ENCODE measurements at regions not wholly inside any gene's neighbourhood (a gene's known extent, or its start where the extent isn't known, plus 50 kb on each side); places are given as distances from the start of the nearest gene placed in this dataset.

DNA sequence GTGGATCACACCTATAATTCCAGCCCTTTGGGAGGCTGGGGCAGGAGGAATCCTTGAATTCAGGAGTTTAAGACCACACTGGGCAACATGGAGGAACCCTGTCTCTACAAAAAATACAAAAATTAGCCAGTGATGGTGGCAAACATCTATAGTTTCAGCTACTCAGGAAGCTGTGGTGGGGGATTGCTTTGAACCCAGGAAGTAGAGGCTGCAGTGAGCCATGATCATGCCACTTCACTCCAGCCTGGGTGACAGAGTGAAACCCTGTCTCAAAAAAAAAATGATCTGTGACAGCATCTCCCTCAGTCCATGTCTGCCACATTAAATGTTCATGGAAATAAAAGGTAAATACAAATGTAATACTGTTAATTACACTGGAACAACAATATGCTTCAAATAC lies 121.4 kb upstream of the COL5A2 start:
- DNase-seq = no peak
- Histone ChIP-seq H3K9me3 (peaks cover 0 to 7% (median 0%) of the 10 kb centered on the region in 12 donors), H3K4me1 (no peaks in the 10 kb centered on the region), H3K27ac (no peak overlapping the region), H3K27me3 (no peaks in the 10 kb centered on the region), H3K4me3 (no peak overlapping the region), H3K36me3 (no peaks in the 10 kb centered on the region)
- TF ChIP-seq, protein P1, sequence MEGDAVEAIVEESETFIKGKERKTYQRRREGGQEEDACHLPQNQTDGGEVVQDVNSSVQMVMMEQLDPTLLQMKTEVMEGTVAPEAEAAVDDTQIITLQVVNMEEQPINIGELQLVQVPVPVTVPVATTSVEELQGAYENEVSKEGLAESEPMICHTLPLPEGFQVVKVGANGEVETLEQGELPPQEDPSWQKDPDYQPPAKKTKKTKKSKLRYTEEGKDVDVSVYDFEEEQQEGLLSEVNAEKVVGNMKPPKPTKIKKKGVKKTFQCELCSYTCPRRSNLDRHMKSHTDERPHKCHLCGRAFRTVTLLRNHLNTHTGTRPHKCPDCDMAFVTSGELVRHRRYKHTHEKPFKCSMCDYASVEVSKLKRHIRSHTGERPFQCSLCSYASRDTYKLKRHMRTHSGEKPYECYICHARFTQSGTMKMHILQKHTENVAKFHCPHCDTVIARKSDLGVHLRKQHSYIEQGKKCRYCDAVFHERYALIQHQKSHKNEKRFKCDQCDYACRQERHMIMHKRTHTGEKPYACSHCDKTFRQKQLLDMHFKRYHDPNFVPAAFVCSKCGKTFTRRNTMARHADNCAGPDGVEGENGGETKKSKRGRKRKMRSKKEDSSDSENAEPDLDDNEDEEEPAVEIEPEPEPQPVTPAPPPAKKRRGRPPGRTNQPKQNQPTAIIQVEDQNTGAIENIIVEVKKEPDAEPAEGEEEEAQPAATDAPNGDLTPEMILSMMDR (IDR thresholded peaks at IDR 0.05) = no peak
- TF ChIP-seq POLR2A (IDR thresholded peaks at IDR 0.05) = no peak
- intact Hi-C loops (cut with DNase I) = no loop called here
- no peak for ATAC-seq

DNA sequence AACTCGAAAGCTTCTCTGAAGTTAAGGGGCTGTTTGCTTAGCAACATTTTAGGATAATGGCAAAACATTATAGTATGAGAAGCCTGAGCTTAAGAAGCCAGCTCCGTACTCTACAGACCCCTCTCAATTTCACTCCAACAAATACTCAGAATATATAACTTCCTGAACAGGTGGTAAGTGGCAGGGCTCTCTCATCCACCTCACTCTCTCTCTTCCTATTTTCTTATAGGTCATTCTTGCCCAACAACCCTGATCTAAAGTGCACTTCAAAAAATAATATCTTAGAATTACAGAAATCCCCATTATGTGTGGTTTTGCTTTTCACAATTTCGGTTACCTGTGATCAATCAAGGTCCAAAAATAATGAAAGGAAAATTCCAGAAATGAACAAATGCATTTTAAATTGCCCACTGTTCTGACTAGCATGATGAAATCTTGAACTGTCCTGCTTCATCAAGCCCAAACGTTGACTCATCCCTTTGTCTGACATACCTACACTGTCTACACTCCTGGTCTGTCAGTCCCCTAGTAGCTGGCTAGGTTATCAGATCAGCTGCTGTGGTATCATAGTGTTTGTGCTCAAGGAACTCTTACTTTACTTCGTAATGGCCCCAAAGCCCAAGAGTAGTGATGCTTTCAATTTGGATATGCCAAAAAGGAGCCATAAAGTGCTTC lies 122.8 kb upstream of the COL5A2 start:
- Histone ChIP-seq H3K27ac (no peak overlapping the region), H3K4me3 (no peak overlapping the region), H3K27me3 (no peaks in the 10 kb centered on the region), H3K36me3 (no peaks in the 10 kb centered on the region), H3K4me1 (no peaks in the 10 kb centered on the region), H3K9me3 (no peaks in the 10 kb centered on the region)
- TF ChIP-seq, protein P1 (IDR thresholded peaks at IDR 0.05) = no peak
- TF ChIP-seq POLR2A (IDR thresholded peaks at IDR 0.05) = no peak
- WGBS, 4 donors = 80 to 85% (median 82%) methylated on average over 5 of the region's 5 CpGs
- ATAC-seq (no peak), DNase-seq (no peak)
- intact Hi-C loops (cut with DNase I) = no loop called here

DNA sequence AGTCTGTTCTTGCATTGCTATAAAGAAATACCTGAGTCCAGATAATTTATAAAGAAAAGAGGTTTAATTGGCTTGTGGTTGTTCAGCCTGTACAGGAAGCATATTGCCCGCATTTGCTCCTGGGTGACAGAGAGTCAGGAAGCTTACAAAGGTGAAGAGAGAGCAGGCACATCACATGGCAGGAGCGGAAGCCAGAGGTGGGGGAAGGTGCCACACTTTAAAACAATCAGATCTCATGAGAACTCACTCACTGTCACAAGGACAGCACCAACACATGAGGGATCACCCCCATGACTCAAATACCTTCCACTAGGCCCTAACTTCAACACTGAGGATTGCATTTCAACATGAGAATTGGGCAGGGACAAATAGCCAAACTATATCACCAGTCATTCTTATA lies 124.8 kb upstream of the COL5A2 start:
- Histone ChIP-seq H3K27me3 (no peaks in the 10 kb centered on the region), H3K9me3 (no peaks in the 10 kb centered on the region), H3K27ac (no peak overlapping the region), H3K4me3 (no peak overlapping the region), H3K4me1 (no peaks in the 10 kb centered on the region), H3K36me3 (no peaks in the 10 kb centered on the region)
- 76 to 84% (median 79%) methylated on average over 2 of the region's 2 CpGs for WGBS, 4 donors
- ATAC-seq (no peak), DNase-seq (no peak)
- TF ChIP-seq POLR2A (IDR thresholded peaks at IDR 0.05) = no peak
- TF ChIP-seq, protein P1 (IDR thresholded peaks at IDR 0.05) = no peak
- intact Hi-C loops (cut with DNase I) = no loop called here

DNA sequence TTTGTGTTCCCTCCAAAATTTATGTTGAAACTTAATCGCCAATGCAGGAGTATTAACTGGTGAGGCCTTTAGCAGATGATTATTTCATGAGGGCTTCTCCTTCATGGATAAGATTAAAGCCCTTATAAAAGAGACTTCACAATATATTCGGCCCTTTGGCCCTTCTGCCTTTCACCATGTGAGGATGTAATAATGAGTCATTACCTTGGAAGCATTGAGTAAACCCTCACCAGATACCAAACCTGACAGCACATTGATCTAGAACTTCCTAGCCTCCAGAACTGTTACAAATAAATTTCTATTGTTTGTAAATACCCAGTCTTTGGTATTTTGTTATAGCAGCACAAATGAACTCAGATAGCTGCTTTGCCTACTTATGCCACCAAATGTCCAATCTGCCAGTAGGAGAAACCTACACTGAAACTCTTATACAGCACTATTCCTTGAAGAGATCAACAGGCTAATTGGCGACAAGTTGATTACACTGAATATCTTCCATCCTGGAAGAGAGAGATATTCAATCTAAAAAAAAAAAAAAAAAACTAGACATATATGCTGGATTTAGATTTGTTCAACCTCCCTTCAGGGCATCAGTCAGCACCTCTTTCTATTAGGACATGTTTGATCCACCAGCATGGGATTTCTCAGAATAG lies 125.9 kb upstream of the COL5A2 start:
- H3K9me3 ChIP-seq = no peaks in the 10 kb centered on the region
- H3K36me3 ChIP-seq = no peaks in the 10 kb centered on the region
- no peak overlapping the region for H3K4me3 ChIP-seq
- intact Hi-C loops (cut with DNase I) = no loop called here
- no peak overlapping the region for H3K27ac ChIP-seq
- H3K4me1 ChIP-seq = no peaks in the 10 kb centered on the region
- ATAC-seq = no peak
- no peak for DNase-seq
- no peaks in the 10 kb centered on the region for H3K27me3 ChIP-seq
- 87 to 92% (median 88%) methylated on average over 3 of the region's 3 CpGs for WGBS, 4 donors
- TF ChIP-seq, protein P1 (IDR thresholded peaks at IDR 0.05) = no peak
- TF ChIP-seq POLR2A (IDR thresholded peaks at IDR 0.05) = no peak

Data from heart left ventricle (tissue), 16 donors.